GM10248 (cell line): ENCODE measurements at regions not wholly inside any gene's neighbourhood (a gene's known extent, or its start where the extent isn't known, plus 50 kb on each side); places are given as distances from the start of the nearest gene placed in this dataset.

Experiments used
- CTCF ChIA-PET: fragments of 300-600 bp; sonication (Branson Sonifier 250); formaldehyde crosslinking; extraction: SDS; loops from one replicate; lab custom pipeline; 2021; ENCODE audit warnings: antibody characterized with exemption; lab: Yijun Ruan, JAX
- POLR2A ChIA-PET: fragments of 350-650 bp; sonication (Branson Sonifier 250); formaldehyde crosslinking; extraction: SDS; loops from one replicate; lab custom pipeline; 2020; ENCODE audit warnings: antibody characterized with exemption; lab: Yijun Ruan, JAX
- DNase-seq: peaks from one replicate; pipeline ENCODE4 v3.0.0; 2012; ENCODE audit errors: extremely low spot score
- TF ChIP-seq, protein P1 (sequence below): IDR thresholded peaks from 2 replicates; pipeline ENCODE4 v1.5.1; 2012; ENCODE audit warnings: mild to moderate bottlenecking, low read depth; ENCODE audit errors: extremely low read depth, missing control alignments, control extremely low read depth

DNA sequence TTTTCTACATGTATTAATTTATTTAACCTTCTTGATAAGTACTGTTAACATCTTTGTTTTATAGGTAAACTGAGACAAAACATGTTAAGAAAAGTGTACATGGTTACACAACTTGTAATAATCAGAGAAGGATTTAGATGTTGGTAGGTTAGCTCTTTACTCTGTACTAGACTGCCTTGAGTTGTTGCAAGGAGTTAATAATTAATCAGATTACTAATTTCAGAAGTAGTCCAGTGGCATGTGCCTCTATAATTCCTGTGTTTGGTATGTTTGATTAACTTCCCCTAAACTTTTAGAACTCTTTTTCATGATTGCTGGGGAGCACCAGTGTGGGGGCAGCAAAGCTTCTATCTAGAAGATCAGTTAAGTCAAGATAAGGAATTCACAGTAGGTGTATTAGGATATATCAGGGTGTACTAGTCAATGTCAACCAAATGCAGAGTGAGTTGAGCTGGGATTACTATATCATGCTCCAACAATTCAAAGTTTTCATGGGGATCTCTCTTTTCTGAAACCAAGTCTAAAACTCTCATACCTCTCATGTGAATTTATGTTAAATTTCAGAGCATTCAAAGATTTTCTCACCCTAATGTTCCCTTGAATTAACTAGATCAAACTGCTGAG lies 129.7 kb upstream of the AHI1 start:
- CTCF ChIA-PET, result interaction anchor here (1.0 to 1.9 kb wide), 3 partner anchors 9 to 283 kb away, joined by 3 to 4 read pairs (median 4); no protein-coding TSS in a partner anchor
- POLR2A ChIA-PET, result interaction anchor here (0.5 kb wide), 1 partner anchor 395 kb away, joined by 3 read pairs; no protein-coding TSS in a partner anchor
- TF ChIP-seq, protein P1, sequence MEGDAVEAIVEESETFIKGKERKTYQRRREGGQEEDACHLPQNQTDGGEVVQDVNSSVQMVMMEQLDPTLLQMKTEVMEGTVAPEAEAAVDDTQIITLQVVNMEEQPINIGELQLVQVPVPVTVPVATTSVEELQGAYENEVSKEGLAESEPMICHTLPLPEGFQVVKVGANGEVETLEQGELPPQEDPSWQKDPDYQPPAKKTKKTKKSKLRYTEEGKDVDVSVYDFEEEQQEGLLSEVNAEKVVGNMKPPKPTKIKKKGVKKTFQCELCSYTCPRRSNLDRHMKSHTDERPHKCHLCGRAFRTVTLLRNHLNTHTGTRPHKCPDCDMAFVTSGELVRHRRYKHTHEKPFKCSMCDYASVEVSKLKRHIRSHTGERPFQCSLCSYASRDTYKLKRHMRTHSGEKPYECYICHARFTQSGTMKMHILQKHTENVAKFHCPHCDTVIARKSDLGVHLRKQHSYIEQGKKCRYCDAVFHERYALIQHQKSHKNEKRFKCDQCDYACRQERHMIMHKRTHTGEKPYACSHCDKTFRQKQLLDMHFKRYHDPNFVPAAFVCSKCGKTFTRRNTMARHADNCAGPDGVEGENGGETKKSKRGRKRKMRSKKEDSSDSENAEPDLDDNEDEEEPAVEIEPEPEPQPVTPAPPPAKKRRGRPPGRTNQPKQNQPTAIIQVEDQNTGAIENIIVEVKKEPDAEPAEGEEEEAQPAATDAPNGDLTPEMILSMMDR, result no peak
- no peak for DNase-seq

DNA sequence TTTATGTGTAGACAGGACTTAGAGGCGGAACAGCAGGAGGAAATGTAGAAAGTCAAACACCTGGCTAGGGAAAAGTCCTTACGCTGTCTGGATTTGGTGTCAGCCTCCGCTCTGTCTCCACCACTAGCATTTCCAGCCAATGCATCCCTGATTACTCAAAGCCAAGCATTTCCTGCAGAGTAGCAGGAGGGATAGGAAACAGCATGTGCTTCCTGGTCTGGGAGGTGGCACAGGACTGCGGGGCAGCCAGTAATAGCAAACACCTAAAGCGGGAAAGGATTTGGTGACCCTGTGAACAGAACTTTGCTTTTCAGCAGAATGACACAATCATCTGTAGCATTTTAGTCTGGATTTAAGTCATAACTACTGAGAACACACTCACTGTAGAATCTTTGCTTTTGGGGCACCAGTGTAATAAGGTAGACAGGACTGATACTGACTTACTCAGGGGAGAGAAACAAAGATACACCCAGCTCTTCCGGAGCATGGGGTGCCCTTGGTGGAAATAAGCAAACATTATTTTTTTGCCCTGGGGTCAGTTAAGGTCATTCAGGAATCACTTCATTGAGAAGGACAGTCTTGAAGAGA lies 133.3 kb upstream of the AHI1 start:
- ChIA-PET POLR2A (no interaction called here), CTCF (interaction anchor here (1.1 kb wide), 1 partner anchor 27 kb away, joined by 3 read pairs; no protein-coding TSS in a partner anchor)
- TF ChIP-seq, protein P1, result no peak
- DNase-seq, result no peak

DNA sequence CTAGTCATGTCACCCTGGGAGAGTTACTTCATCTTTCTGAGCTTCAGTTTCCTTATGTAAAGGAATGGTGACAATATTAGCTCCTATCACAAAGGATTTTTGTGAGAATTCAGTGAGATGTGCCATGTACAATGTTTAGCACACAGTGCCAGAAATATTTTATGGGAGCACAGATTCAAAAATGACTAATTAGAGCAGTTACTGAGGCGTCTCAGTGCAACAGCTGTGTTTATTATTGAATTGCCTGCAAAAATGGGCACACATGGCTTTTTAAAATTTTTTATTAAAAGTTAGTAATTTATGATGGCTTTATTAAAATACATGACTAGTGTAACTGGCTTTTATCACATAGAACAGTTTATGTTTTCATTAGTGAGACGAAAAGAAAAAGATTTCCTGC lies 134.3 kb upstream of the AHI1 start:
- ChIA-PET CTCF (interaction anchor here (1.1 to 1.4 kb wide), 2 partner anchors 10 to 28 kb away, joined by 3 to 4 read pairs; no protein-coding TSS in a partner anchor), POLR2A (no interaction called here)
- no peak for DNase-seq
- TF ChIP-seq, protein P1, result no peak

DNA sequence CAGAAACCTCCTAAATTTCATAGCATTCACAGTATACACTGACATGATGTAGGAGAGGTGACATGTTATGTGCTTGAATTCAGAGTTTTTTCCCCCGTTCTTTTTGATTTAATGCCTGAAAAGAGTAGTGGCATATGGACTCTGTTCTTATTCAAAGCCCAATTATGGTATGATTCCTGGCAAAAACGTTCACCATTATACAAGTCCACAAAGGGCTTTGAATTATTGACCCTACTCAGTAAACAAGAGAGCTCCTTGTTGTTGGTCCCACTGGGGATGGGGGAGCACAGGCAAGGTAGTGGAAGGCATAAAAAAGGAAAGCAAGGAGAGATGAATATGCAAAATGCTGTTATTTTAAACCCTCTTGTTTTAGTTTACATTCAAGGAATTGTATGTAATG lies 136.0 kb upstream of the AHI1 start:
- ChIA-PET CTCF (interaction anchor here (0.6 to 1.3 kb wide), 5 partner anchors 14 to 593 kb away, joined by 3 to 5 read pairs (median 3); no protein-coding TSS in a partner anchor), POLR2A (no interaction called here)
- TF ChIP-seq, protein P1, result no peak
- DNase-seq, result no peak

DNA sequence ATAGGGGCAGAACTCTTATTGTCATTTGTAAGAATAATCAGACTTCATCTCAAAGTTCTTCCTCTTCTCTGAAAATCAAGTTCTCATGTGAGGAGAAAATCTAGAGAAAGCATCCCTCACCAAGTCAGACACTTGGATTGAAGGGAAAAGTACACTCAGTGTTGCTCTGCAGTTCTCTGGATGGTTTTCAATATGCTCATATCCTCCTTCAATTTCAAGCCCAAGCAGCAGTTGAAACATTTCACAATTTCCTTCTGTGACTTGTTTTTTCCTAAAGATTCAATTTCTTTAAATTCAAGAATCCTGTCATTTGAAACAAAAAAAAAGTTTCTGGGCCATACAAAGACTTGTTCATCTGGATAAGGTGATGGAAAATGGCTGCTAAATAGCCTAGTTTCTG lies 140.2 kb upstream of the AHI1 start:
- CTCF ChIA-PET, result no interaction called here

DNA sequence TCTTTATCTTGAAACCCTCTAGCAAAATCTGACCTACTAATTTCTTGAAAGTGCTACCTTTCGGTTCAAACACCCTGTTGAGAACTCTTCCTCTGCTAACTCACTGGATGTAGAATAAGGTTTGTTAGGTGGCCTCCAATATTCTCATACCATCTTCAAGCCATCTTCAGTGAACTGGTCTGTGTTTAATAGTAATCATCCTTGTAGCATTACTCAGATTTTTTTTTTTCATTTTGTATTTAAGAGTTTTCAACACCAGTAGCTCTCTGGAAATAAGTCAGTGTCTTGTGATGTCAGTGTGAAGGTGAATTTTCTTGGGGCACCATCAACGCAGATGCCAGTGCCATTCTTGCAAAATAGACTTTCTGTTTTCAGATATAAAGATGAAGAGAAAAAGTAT lies 140.6 kb upstream of the AHI1 start:
- ChIA-PET POLR2A (no interaction called here), CTCF (interaction anchor here (1.4 kb wide), 1 partner anchor 49 kb away, joined by 3 read pairs; no protein-coding TSS in a partner anchor)
- TF ChIP-seq, protein P1, result no peak
- DNase-seq, result no peak

More for the DNA sequence above, 140.2 kb upstream of the AHI1 start:
- TF ChIP-seq, protein P1, result no peak
- DNase-seq, result no peak
- POLR2A ChIA-PET, result no interaction called here
